ENCODE measurements at regions not wholly inside any gene's neighbourhood (a gene's known extent, or its start where the extent isn't known, plus 50 kb on each side); places are given as distances from the start of the nearest gene placed in this dataset.
"Not testable (repeated sequence)": the region's sequence is repeated elsewhere in the genome, so short reads cannot be mapped to it uniquely, and the experiment has no call there.

DNA sequence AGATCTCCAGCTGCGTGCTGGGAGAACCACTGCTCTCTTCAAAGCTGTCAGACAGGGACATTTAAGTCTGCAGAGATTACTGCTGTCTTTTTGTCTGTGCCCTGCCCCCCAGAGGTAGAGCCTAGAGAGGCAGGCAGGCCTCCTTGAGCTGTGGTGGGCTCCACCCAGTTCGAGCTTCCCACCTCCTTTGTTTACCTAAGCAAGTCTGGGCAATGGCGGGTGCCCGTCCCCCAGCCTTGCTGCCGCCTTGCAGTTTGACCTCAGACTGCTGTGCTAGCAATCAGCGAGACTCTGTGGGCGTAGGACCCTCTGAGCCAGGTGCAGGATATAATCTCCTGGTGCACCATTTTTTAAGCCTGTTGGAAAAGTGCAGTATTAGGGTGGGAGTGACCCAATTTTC, 128.6 kb downstream of the ACTR3 start:
- not testable (repeated sequence) for H3K27me3 ChIP-seq (ENCODE audit: insufficient read depth, low read length); H3K27ac ChIP-seq (ENCODE audit: low read depth, low read length); H3K23ac ChIP-seq (ENCODE audit: low read length); H3K4ac ChIP-seq (ENCODE audit: low read depth, low read length); H2AFZ ChIP-seq (ENCODE audit: insufficient read depth, low read length, poor library complexity); H2AK5ac ChIP-seq (ENCODE audit: low read length); H2BK5ac ChIP-seq (ENCODE audit: low read depth, low read length, poor library complexity); H2BK120ac ChIP-seq (ENCODE audit: insufficient read depth, low read length, poor library complexity); DNase-seq; H3K4me3 ChIP-seq (ENCODE audit: low read depth, low read length); H4K91ac ChIP-seq (ENCODE audit: low read depth, low read length); H4K12ac ChIP-seq (ENCODE audit: low read depth, low read length); H2BK12ac ChIP-seq (ENCODE audit: low read length); H3K9me3 ChIP-seq (ENCODE audit: insufficient read depth, low read depth, low read length); H3K79me2 ChIP-seq (ENCODE audit: control insufficient read depth, insufficient read depth, low read length, poor library complexity); H3K18ac ChIP-seq (ENCODE audit: low read length); H4K8ac ChIP-seq (ENCODE audit: low read depth, low read length); H3K36me3 ChIP-seq (ENCODE audit: control insufficient read depth in 1 of 2, insufficient read depth in 2 of 2, low read length in 2 of 2); H3K4me1 ChIP-seq (ENCODE audit: control insufficient read depth in 1 of 2, insufficient read depth in 2 of 2, low read length in 2 of 2); H3K79me1 ChIP-seq (ENCODE audit: low read length); H3K4me2 ChIP-seq (ENCODE audit: low read length); H3K9ac ChIP-seq (ENCODE audit: low read length); H3K14ac ChIP-seq (ENCODE audit: low read length)
- WGBS (ENCODE audit: extremely low coverage, insufficient coverage, insufficient read length): no CpG with 5 or more reads among the region's 7 CpGs

GRCh38 chr2:114020668-114021067, 130.8 kb downstream of the ACTR3 start:
- H3K4me1 ChIP-seq (ENCODE audit: control insufficient read depth in 1 of 2, insufficient read depth in 2 of 2, low read length in 2 of 2): no peaks in the 10 kb centered on the region
- H2AK5ac ChIP-seq (ENCODE audit: low read length): no peak overlapping the region
- no peaks in the 10 kb centered on the region for H3K79me2 ChIP-seq (ENCODE audit: control insufficient read depth, insufficient read depth, low read length, poor library complexity)
- H3K4ac ChIP-seq (ENCODE audit: low read depth, low read length): no peak overlapping the region
- no peaks in the 10 kb centered on the region for H3K36me3 ChIP-seq (ENCODE audit: control insufficient read depth in 1 of 2, insufficient read depth in 2 of 2, low read length in 2 of 2)
- H2BK5ac ChIP-seq (ENCODE audit: low read depth, low read length, poor library complexity): no peak overlapping the region
- H3K18ac ChIP-seq (ENCODE audit: low read length): no peak overlapping the region
- H3K23ac ChIP-seq (ENCODE audit: low read length): no peak overlapping the region
- H4K8ac ChIP-seq (ENCODE audit: low read depth, low read length): no peak overlapping the region
- H4K12ac ChIP-seq (ENCODE audit: low read depth, low read length): no peak overlapping the region
- no peak overlapping the region for H3K9ac ChIP-seq (ENCODE audit: low read length)
- H2BK12ac ChIP-seq (ENCODE audit: low read length): no peak overlapping the region
- no peak overlapping the region for H3K4me2 ChIP-seq (ENCODE audit: low read length)
- no peak overlapping the region for H2AFZ ChIP-seq (ENCODE audit: insufficient read depth, low read length, poor library complexity)
- no peaks in the 10 kb centered on the region for H3K79me1 ChIP-seq (ENCODE audit: low read length)
- no peak overlapping the region for H2BK120ac ChIP-seq (ENCODE audit: insufficient read depth, low read length, poor library complexity)
- DNase-seq: no peak
- H4K91ac ChIP-seq (ENCODE audit: low read depth, low read length): no peak overlapping the region
- no peak overlapping the region for H3K14ac ChIP-seq (ENCODE audit: low read length)
- no peaks in the 10 kb centered on the region for H3K27me3 ChIP-seq (ENCODE audit: insufficient read depth, low read length)
- no CpG with 5 or more reads among the region's 2 CpGs for WGBS (ENCODE audit: extremely low coverage, insufficient coverage, insufficient read length)
- peaks cover 2% of the 10 kb centered on the region for H3K9me3 ChIP-seq (ENCODE audit: insufficient read depth, low read depth, low read length)
- no peak overlapping the region for H3K27ac ChIP-seq (ENCODE audit: low read depth, low read length)
- H3K4me3 ChIP-seq (ENCODE audit: low read depth, low read length): no peak overlapping the region

GRCh38 chr2:114022360-114023085, 132.6 kb downstream of the ACTR3 start:
- Histone ChIP-seq H2AK5ac (ENCODE audit: low read length) (no peak overlapping the region), H3K27me3 (ENCODE audit: insufficient read depth, low read length) (no peaks in the 10 kb centered on the region), H4K12ac (ENCODE audit: low read depth, low read length) (no peak overlapping the region), H2BK5ac (ENCODE audit: low read depth, low read length, poor library complexity) (no peak overlapping the region), H3K36me3 (ENCODE audit: control insufficient read depth in 1 of 2, insufficient read depth in 2 of 2, low read length in 2 of 2) (no peaks in the 10 kb centered on the region), H3K23ac (ENCODE audit: low read length) (no peak overlapping the region), H3K18ac (ENCODE audit: low read length) (no peak overlapping the region), H2BK12ac (ENCODE audit: low read length) (no peak overlapping the region), H3K27ac (ENCODE audit: low read depth, low read length) (no peak overlapping the region), H2BK120ac (ENCODE audit: insufficient read depth, low read length, poor library complexity) (no peak overlapping the region), H4K91ac (ENCODE audit: low read depth, low read length) (no peak overlapping the region), H3K4me2 (ENCODE audit: low read length) (no peak overlapping the region), H3K4me3 (ENCODE audit: low read depth, low read length) (no peak overlapping the region), H3K4me1 (ENCODE audit: control insufficient read depth in 1 of 2, insufficient read depth in 2 of 2, low read length in 2 of 2) (no peaks in the 10 kb centered on the region), H3K9ac (ENCODE audit: low read length) (no peak overlapping the region), H2AFZ (ENCODE audit: insufficient read depth, low read length, poor library complexity) (no peak overlapping the region), H3K9me3 (ENCODE audit: insufficient read depth, low read depth, low read length) (peaks cover 2% of the 10 kb centered on the region), H3K14ac (ENCODE audit: low read length) (no peak overlapping the region), H4K8ac (ENCODE audit: low read depth, low read length) (no peak overlapping the region), H3K79me1 (ENCODE audit: low read length) (no peaks in the 10 kb centered on the region), H3K4ac (ENCODE audit: low read depth, low read length) (no peak overlapping the region), H3K79me2 (ENCODE audit: control insufficient read depth, insufficient read depth, low read length, poor library complexity) (no peaks in the 10 kb centered on the region)
- WGBS (ENCODE audit: extremely low coverage, insufficient coverage, insufficient read length): no CpG with 5 or more reads among the region's 4 CpGs
- peak; percentile 42 to 69 for DNase-seq

GRCh38 chr2:114024326-114024725, 134.4 kb downstream of the ACTR3 start:
- Histone ChIP-seq H3K9ac (ENCODE audit: low read length) (no peak overlapping the region), H3K18ac (ENCODE audit: low read length) (no peak overlapping the region), H2BK12ac (ENCODE audit: low read length) (no peak overlapping the region), H3K27ac (ENCODE audit: low read depth, low read length) (no peak overlapping the region), H3K36me3 (ENCODE audit: control insufficient read depth in 1 of 2, insufficient read depth in 2 of 2, low read length in 2 of 2) (no peaks in the 10 kb centered on the region), H2AFZ (ENCODE audit: insufficient read depth, low read length, poor library complexity) (no peak overlapping the region), H3K9me3 (ENCODE audit: insufficient read depth, low read depth, low read length) (peaks cover 2% of the 10 kb centered on the region), H3K4ac (ENCODE audit: low read depth, low read length) (no peak overlapping the region), H3K14ac (ENCODE audit: low read length) (no peak overlapping the region), H3K79me2 (ENCODE audit: control insufficient read depth, insufficient read depth, low read length, poor library complexity) (no peaks in the 10 kb centered on the region), H4K91ac (ENCODE audit: low read depth, low read length) (no peak overlapping the region), H3K79me1 (ENCODE audit: low read length) (no peaks in the 10 kb centered on the region), H3K4me3 (ENCODE audit: low read depth, low read length) (no peak overlapping the region), H3K27me3 (ENCODE audit: insufficient read depth, low read length) (no peaks in the 10 kb centered on the region), H3K4me1 (ENCODE audit: control insufficient read depth in 1 of 2, insufficient read depth in 2 of 2, low read length in 2 of 2) (no peaks in the 10 kb centered on the region), H4K8ac (ENCODE audit: low read depth, low read length) (no peak overlapping the region), H2AK5ac (ENCODE audit: low read length) (no peak overlapping the region), H2BK120ac (ENCODE audit: insufficient read depth, low read length, poor library complexity) (no peak overlapping the region), H2BK5ac (ENCODE audit: low read depth, low read length, poor library complexity) (no peak overlapping the region), H3K23ac (ENCODE audit: low read length) (no peak overlapping the region), H4K12ac (ENCODE audit: low read depth, low read length) (no peak overlapping the region), H3K4me2 (ENCODE audit: low read length) (no peak overlapping the region)
- WGBS (ENCODE audit: extremely low coverage, insufficient coverage, insufficient read length): no CpG with 5 or more reads among the region's 6 CpGs
- DNase-seq: no peak

All from trophoblast cell (in vitro differentiated cells and primary cell).